CD14-positive monocyte (primary cell): ENCODE measurements at regions not wholly inside any gene's neighbourhood (a gene's known extent, or its start where the extent isn't known, plus 50 kb on each side); places are given as distances from the start of the nearest gene placed in this dataset.
A peak's percentile ranks its signal among the peaks of the same experiment; 100 is the strongest.

Experiments
- DNase-seq, 3 donors: peaks; one replicate each; pipeline ENCODE4 v3.0.0-alpha.2; 2011 to 2022
- H2AFZ ChIP-seq: 2 replicates; pipeline ENCODE4 v1.6.0; 2012; ENCODE audit warnings: mild to moderate bottlenecking, low read depth, low read length, inconsistent platforms; ENCODE audit not compliant: insufficient read depth, poor library complexity, severe bottlenecking
- H3K27ac ChIP-seq, 2 donors: 1 replicate in 1 of 2; 2 replicates in 1 of 2; pipeline ENCODE4 v1.5.1; 2012 to 2013; ENCODE audit warnings: low read length in 2 of 2, control low read depth in 1 of 2, inconsistent platforms in 1 of 2, low read depth in 1 of 2, mild to moderate bottlenecking in 1 of 2
- H3K27me3 ChIP-seq, 2 donors: one replicate each; pipeline versions ENCODE4 v1.6.0 to v1.6.1; 2011 to 2013; ENCODE audit warnings: low read length in 2 of 2; ENCODE audit not compliant: control insufficient read depth in 2 of 2, insufficient read depth in 2 of 2
- H3K36me3 ChIP-seq, 2 donors: replicated peaks in 1 of 2; 1 replicate in 1 of 2; 2 replicates in 1 of 2; pipeline versions ENCODE4 v1.5.1 to v1.6.1; 2012 to 2013; ENCODE audit warnings: low read length in 2 of 2, control low read depth in 1 of 2, inconsistent platforms in 1 of 2, mild to moderate bottlenecking in 1 of 2; ENCODE audit not compliant: insufficient read depth in 2 of 2, control insufficient read depth in 1 of 2
- H3K4me1 ChIP-seq, 2 donors: 1 replicate in 1 of 2; 2 replicates in 1 of 2; pipeline versions ENCODE4 v1.5.1 to v1.6.1; 2012 to 2013; ENCODE audit warnings: low read length in 2 of 2, control low read depth in 1 of 2, inconsistent platforms in 1 of 2, mild to moderate bottlenecking in 1 of 2, moderate library complexity in 1 of 2; ENCODE audit not compliant: insufficient read depth in 2 of 2, control insufficient read depth in 1 of 2
- H3K4me2 ChIP-seq: replicated peaks from 2 replicates; pipeline ENCODE3; 2012; ENCODE audit warnings: low read length, moderate library complexity, mild to moderate bottlenecking; ENCODE audit not compliant: poor library complexity, severe bottlenecking; ENCODE audit errors: extremely low read depth
- H3K4me3 ChIP-seq, 3 experiments: fragments of 200-600 bp in 1 of 3; sonication (generic) in 1 of 3; replicated peaks in 1 of 3; 1 replicate in 2 of 3; 2 replicates in 1 of 3; pipeline ENCODE4 v1.5.1; 2011 to 2013; ENCODE audit warnings: low read length in 3 of 3, mild to moderate bottlenecking in 3 of 3, control low read depth in 2 of 3, low read depth in 2 of 3, inconsistent platforms in 1 of 3, moderate library complexity in 1 of 3
- H3K79me2 ChIP-seq: 2 replicates; pipeline ENCODE4 v1.6.0; 2012; ENCODE audit warnings: mild to moderate bottlenecking, control low read depth, inconsistent platforms, low read length, moderate library complexity; ENCODE audit not compliant: insufficient read depth
- H3K9ac ChIP-seq: 2 replicates; pipeline ENCODE4 v1.6.0; 2017; ENCODE audit warnings: low read length, mild to moderate bottlenecking; ENCODE audit not compliant: insufficient read depth, poor library complexity, severe bottlenecking
- H3K9me3 ChIP-seq, 2 donors: replicated peaks in 1 of 2; 1 replicate in 1 of 2; 2 replicates in 1 of 2; pipeline versions ENCODE4 v1.5.1 to v1.6.1; 2012 to 2013; ENCODE audit warnings: low read length in 2 of 2, control low read depth in 1 of 2; ENCODE audit not compliant: control insufficient read depth in 1 of 2, insufficient read depth in 1 of 2
- H4K20me1 ChIP-seq: 2 replicates; pipeline ENCODE4 v1.6.0; 2012; ENCODE audit warnings: mild to moderate bottlenecking, low read length, control low read depth, moderate library complexity; ENCODE audit not compliant: insufficient read depth
- H3K27ac Mint-ChIP-seq, 7 donors: one replicate each; pipeline ENCODE4 v1.8.0; 2020; ENCODE audit warnings: mild to moderate bottlenecking in 7 of 7, mixed read lengths in 7 of 7, moderate library complexity in 6 of 7, inconsistent platforms in 2 of 7
- H3K27me3 Mint-ChIP-seq, 3 donors: one replicate each; pipeline ENCODE4 v1.8.0; 2021 to 2022; ENCODE audit warnings: low read depth in 3 of 3, mild to moderate bottlenecking in 3 of 3, mixed read lengths in 3 of 3, moderate library complexity in 3 of 3, inconsistent platforms in 1 of 3
- H3K36me3 Mint-ChIP-seq, 2 donors: one replicate each; pipeline ENCODE4 v1.8.0; 2020; ENCODE audit warnings: mixed read lengths in 2 of 2, inconsistent platforms in 1 of 2, mild to moderate bottlenecking in 1 of 2
- H3K4me1 Mint-ChIP-seq: one replicate; pipeline ENCODE4 v1.8.0; 2020; ENCODE audit warnings: mild to moderate bottlenecking, mixed read lengths
- H3K4me3 Mint-ChIP-seq, 2 donors: one replicate each; pipeline ENCODE4 v1.8.0; 2020; ENCODE audit warnings: mild to moderate bottlenecking in 2 of 2, mixed read lengths in 2 of 2, moderate library complexity in 1 of 2
- H3K9me3 Mint-ChIP-seq, 7 donors: one replicate each; pipeline ENCODE4 v1.8.0; 2020 to 2022; ENCODE audit warnings: mixed read lengths in 7 of 7, mild to moderate bottlenecking in 6 of 7, moderate library complexity in 6 of 7, inconsistent platforms in 2 of 7
- CTCF ChIP-seq: fragments of 200-600 bp; IDR thresholded peaks from one replicate; pipeline ENCODE4 v1.8.0; 2022; ENCODE audit warnings: antibody characterized with exemption, mild to moderate bottlenecking
- WGBS: methylation state at CpG from one replicate; pipeline ENCODE4 v1.1.5; 2013; ENCODE audit warnings: missing lambda C conversion rate; ENCODE audit not compliant: insufficient coverage; 5-methylcytosine and 5-hydroxymethylcytosine counted together
- intact Hi-C, 2 donors: fragments of 100-400 bp; cut with micrococcal nuclease; formaldehyde crosslinking; loops; one replicate each; pipeline versions ENCODE4 v1.15.0 to v1.15.1; 2023

GRCh38 chr2:22753476-22753875, 631.5 kb upstream of the KLHL29 start:
- TF ChIP-seq CTCF: no peak
- Histone ChIP-seq H3K79me2 (no peaks in the 10 kb centered on the region), H3K9ac (no peak overlapping the region), H3K27me3 (no peaks in the 10 kb centered on the region), H3K36me3 (no peaks in the 10 kb centered on the region), H3K9me3 (peaks cover 0 to 9% of the 10 kb centered on the region in 2 donors), H3K27ac (no peak overlapping the region), H3K4me1 (no peaks in the 10 kb centered on the region), H3K4me2 (no peak overlapping the region), H3K4me3 (no peak overlapping the region), H2AFZ (no peak overlapping the region), H4K20me1 (no peaks in the 10 kb centered on the region)
- WGBS: 81% methylated on average over 5 of the region's 7 CpGs
- H3K36me3 Mint-ChIP-seq: no peaks in the 10 kb centered on the region
- H3K9me3 Mint-ChIP-seq: peaks cover 0 to 12% (median 5%) of the 10 kb centered on the region in 7 donors
- H3K4me3 Mint-ChIP-seq: no peak overlapping the region
- peaks cover 0 to 1% (median 0%) of the 10 kb centered on the region in 3 donors for H3K27me3 Mint-ChIP-seq
- H3K4me1 Mint-ChIP-seq: no peaks in the 10 kb centered on the region
- H3K27ac Mint-ChIP-seq: no peak overlapping the region
- no peak for DNase-seq
- intact Hi-C loops: no loop called here

- Mint-ChIP-seq H3K4me1 (no peaks in the 10 kb centered on the region), H3K9me3 (peaks cover 0 to 12% (median 3%) of the 10 kb centered on the region in 7 donors), H3K27me3 (peaks cover 0 to 1% (median 0%) of the 10 kb centered on the region in 3 donors), H3K36me3 (no peaks in the 10 kb centered on the region), H3K27ac (peak overlapping the region in 1 of 7 donors; percentile 14), H3K4me3 (no peak overlapping the region)
- H3K79me2 ChIP-seq: no peaks in the 10 kb centered on the region
- no peaks in the 10 kb centered on the region for H4K20me1 ChIP-seq
- H2AFZ ChIP-seq: no peak overlapping the region
- no peaks in the 10 kb centered on the region for H3K4me1 ChIP-seq
- H3K4me3 ChIP-seq: no peak overlapping the region
- H3K9ac ChIP-seq: no peak overlapping the region
- intact Hi-C loops: no loop called here
- DNase-seq: no peak
- no peak overlapping the region for H3K27ac ChIP-seq
- no peaks in the 10 kb centered on the region for H3K27me3 ChIP-seq
- H3K36me3 ChIP-seq: no peaks in the 10 kb centered on the region
- H3K4me2 ChIP-seq: no peak overlapping the region
- WGBS: 96% methylated on average over 3 of the region's 9 CpGs
- peaks cover 0 to 4% of the 10 kb centered on the region in 2 donors for H3K9me3 ChIP-seq
- no peak for TF ChIP-seq CTCF
These were observed 628.5 kb upstream of the KLHL29 start for GRCh38 chr2:22756276-22757043.
